H54 (cell line): ENCODE measurements at regions not wholly inside any gene's neighbourhood (a gene's known extent, or its start where the extent isn't known, plus 50 kb on each side); places are given as distances from the start of the nearest gene placed in this dataset.

Experiments
- DNase-seq: peaks from one replicate; pipeline ENCODE4 v3.0.0; 2011; ENCODE audit warnings: low spot score, mixed read lengths; ENCODE audit not compliant: insufficient read length
- FAIRE-seq: peaks from 3 replicates; lab custom pipeline; 2011; peaks lifted over from hg19 to GRCh38; lab: Jason Lieb, UNC
- POLR2A ChIP-seq: IDR thresholded peaks from 2 replicates; pipeline ENCODE4 v1.6.1; 2011; ENCODE audit warnings: low read depth, mild to moderate bottlenecking, low read length

- FAIRE-seq (no peak), DNase-seq (no peak)
- no peak for TF ChIP-seq POLR2A
Measured at GRCh38 chr2:240346753-240347372, 88.6 kb upstream of the GPC1 start.

GRCh38 chr2:240347373-240347940 lies 88.0 kb upstream of the GPC1 start:
- FAIRE-seq (no peak), DNase-seq (no peak)
- TF ChIP-seq POLR2A, result no peak

GRCh38 chr2:240347949-240348500 lies 87.4 kb upstream of the GPC1 start:
- FAIRE-seq, result no peak
- TF ChIP-seq POLR2A, result no peak

GRCh38 chr2:240348522-240348921 lies 86.9 kb upstream of the GPC1 start:
- FAIRE-seq (no peak), DNase-seq (no peak)
- no peak for TF ChIP-seq POLR2A

More at GRCh38 chr2:240347949-240348500, 87.4 kb upstream of the GPC1 start:
- no peak for DNase-seq

- DNase-seq (no peak), FAIRE-seq (no peak)
- no peak for TF ChIP-seq POLR2A
Measured at GRCh38 chr2:240349133-240350005, 86.1 kb upstream of the GPC1 start.

- DNase-seq, result no peak
- no peak for TF ChIP-seq POLR2A
- FAIRE-seq, result no peak
Measured at GRCh38 chr2:240350006-240350355, 85.5 kb upstream of the GPC1 start.

GRCh38 chr2:240350696-240351087 lies 84.8 kb upstream of the GPC1 start:
- DNase-seq (no peak), FAIRE-seq (no peak)
- TF ChIP-seq POLR2A, result no peak

- no peak for TF ChIP-seq POLR2A
- FAIRE-seq, result no peak
- no peak for DNase-seq
Measured at GRCh38 chr2:240351088-240351741, 84.2 kb upstream of the GPC1 start.

- no peak for TF ChIP-seq POLR2A
- DNase-seq, result no peak
- FAIRE-seq, result no peak
Measured at GRCh38 chr2:240351826-240352426, 83.5 kb upstream of the GPC1 start.

- FAIRE-seq (no peak), DNase-seq (no peak)
- no peak for TF ChIP-seq POLR2A
Measured at GRCh38 chr2:240353086-240353798, 82.2 kb upstream of the GPC1 start.

GRCh38 chr2:240353944-240354343 lies 81.5 kb upstream of the GPC1 start:
- TF ChIP-seq POLR2A, result no peak
- DNase-seq (no peak), FAIRE-seq (no peak)

GRCh38 chr2:240355001-240355891 lies 80.2 kb upstream of the GPC1 start:
- FAIRE-seq, result no peak
- DNase-seq, result peak; percentile 41
- TF ChIP-seq POLR2A, result no peak
